ENCODE measurements at regions not wholly inside any gene's neighbourhood (a gene's known extent, or its start where the extent isn't known, plus 50 kb on each side); places are given as distances from the start of the nearest gene placed in this dataset.

- H3K4me3 ChIP-seq (ENCODE audit: low read depth, low read length), result no peak overlapping the region
- no peak for TF ChIP-seq CTCF (IDR thresholded peaks at IDR 0.05; ENCODE audit: insufficient read depth, low read depth, low read length, missing control alignments)
- DNase-seq (ENCODE audit: low read depth), result no peak
Observed at GRCh38 chr6:108739496-108740330, 108.5 kb upstream of the ARMC2 start.

- no peak for DNase-seq (ENCODE audit: low read depth)
- H3K4me3 ChIP-seq (ENCODE audit: low read depth, low read length), result no peak overlapping the region
- no peak for TF ChIP-seq CTCF (IDR thresholded peaks at IDR 0.05; ENCODE audit: insufficient read depth, low read depth, low read length, missing control alignments)
Observed at GRCh38 chr6:108741331-108741989, 106.8 kb upstream of the ARMC2 start.

GRCh38 chr6:108742041-108742440, 106.2 kb upstream of the ARMC2 start:
- H3K4me3 ChIP-seq (ENCODE audit: low read depth, low read length), result no peak overlapping the region
- no peak for DNase-seq (ENCODE audit: low read depth)
- TF ChIP-seq CTCF (IDR thresholded peaks at IDR 0.05; ENCODE audit: insufficient read depth, low read depth, low read length, missing control alignments), result no peak

- no peak overlapping the region for H3K4me3 ChIP-seq (ENCODE audit: low read depth, low read length)
- DNase-seq (ENCODE audit: low read depth), result no peak
- TF ChIP-seq CTCF (IDR thresholded peaks at IDR 0.05; ENCODE audit: insufficient read depth, low read depth, low read length, missing control alignments), result no peak
Observed at GRCh38 chr6:108744244-108744972, 103.8 kb upstream of the ARMC2 start.

GRCh38 chr6:108744996-108745395, 103.2 kb upstream of the ARMC2 start:
- TF ChIP-seq CTCF (IDR thresholded peaks at IDR 0.05; ENCODE audit: insufficient read depth, low read depth, low read length, missing control alignments), result no peak
- no peak for DNase-seq (ENCODE audit: low read depth)

GRCh38 chr6:108745664-108746336, 102.4 kb upstream of the ARMC2 start:
- no peak for TF ChIP-seq CTCF (IDR thresholded peaks at IDR 0.05; ENCODE audit: insufficient read depth, low read depth, low read length, missing control alignments)
- H3K4me3 ChIP-seq (ENCODE audit: low read depth, low read length), result no peak overlapping the region
- no peak for DNase-seq (ENCODE audit: low read depth)

More at GRCh38 chr6:108744996-108745395, 103.2 kb upstream of the ARMC2 start:
- no peak overlapping the region for H3K4me3 ChIP-seq (ENCODE audit: low read depth, low read length)

Measured in GM12865 (cell line).